ENCODE measurements at regions not wholly inside any gene's neighbourhood (a gene's known extent, or its start where the extent isn't known, plus 50 kb on each side); places are given as distances from the start of the nearest gene placed in this dataset.
A peak's percentile ranks its signal among the peaks of the same experiment; 100 is the strongest.

GRCh38 chr5:168042284-168043068 lies 249.0 kb upstream of the WWC1 start:
- no peak for TF ChIP-seq CTCF (IDR thresholded peaks at IDR 0.05; ENCODE audit: insufficient read depth, low read depth, low read length, missing control alignments)
- H3K4me3 ChIP-seq (ENCODE audit: low read length) = no peak overlapping the region
- DNase-seq (ENCODE audit: low read depth) = no peak

GRCh38 chr5:168046163-168046562 lies 245.3 kb upstream of the WWC1 start:
- H3K4me3 ChIP-seq (ENCODE audit: low read length) = no peak overlapping the region
- DNase-seq (ENCODE audit: low read depth) = no peak
- TF ChIP-seq CTCF (IDR thresholded peaks at IDR 0.05; ENCODE audit: insufficient read depth, low read depth, low read length, missing control alignments) = no peak

GRCh38 chr5:168047043-168047668 lies 244.3 kb upstream of the WWC1 start:
- TF ChIP-seq CTCF (IDR thresholded peaks at IDR 0.05; ENCODE audit: insufficient read depth, low read depth, low read length, missing control alignments) = peak; percentile 68
- no peak overlapping the region for H3K4me3 ChIP-seq (ENCODE audit: low read length)
- peak; percentile 75 for DNase-seq (ENCODE audit: low read depth)

GRCh38 chr5:168047669-168048111 lies 243.8 kb upstream of the WWC1 start:
- no peak for DNase-seq (ENCODE audit: low read depth)
- no peak overlapping the region for H3K4me3 ChIP-seq (ENCODE audit: low read length)
- no peak for TF ChIP-seq CTCF (IDR thresholded peaks at IDR 0.05; ENCODE audit: insufficient read depth, low read depth, low read length, missing control alignments)

GRCh38 chr5:168048486-168048885 lies 243.0 kb upstream of the WWC1 start:
- no peak for DNase-seq (ENCODE audit: low read depth)
- no peak overlapping the region for H3K4me3 ChIP-seq (ENCODE audit: low read length)
- TF ChIP-seq CTCF (IDR thresholded peaks at IDR 0.05; ENCODE audit: insufficient read depth, low read depth, low read length, missing control alignments) = no peak

GRCh38 chr5:168052686-168053085 lies 238.8 kb upstream of the WWC1 start:
- no peak for DNase-seq (ENCODE audit: low read depth)
- no peak for TF ChIP-seq CTCF (IDR thresholded peaks at IDR 0.05; ENCODE audit: insufficient read depth, low read depth, low read length, missing control alignments)
- no peak overlapping the region for H3K4me3 ChIP-seq (ENCODE audit: low read length)
